NCI-H774 (cell line): ENCODE measurements at regions not wholly inside any gene's neighbourhood (a gene's known extent, or its start where the extent isn't known, plus 50 kb on each side); places are given as distances from the start of the nearest gene placed in this dataset.
"Not testable (repeated sequence)": the region's sequence is repeated elsewhere in the genome, so short reads cannot be mapped to it uniquely, and the experiment has no call there.

Source experiments
- DNase-seq: peaks from one replicate; lab custom pipeline; 2025; lab: John Stamatoyannopoulos, UW

DNA sequence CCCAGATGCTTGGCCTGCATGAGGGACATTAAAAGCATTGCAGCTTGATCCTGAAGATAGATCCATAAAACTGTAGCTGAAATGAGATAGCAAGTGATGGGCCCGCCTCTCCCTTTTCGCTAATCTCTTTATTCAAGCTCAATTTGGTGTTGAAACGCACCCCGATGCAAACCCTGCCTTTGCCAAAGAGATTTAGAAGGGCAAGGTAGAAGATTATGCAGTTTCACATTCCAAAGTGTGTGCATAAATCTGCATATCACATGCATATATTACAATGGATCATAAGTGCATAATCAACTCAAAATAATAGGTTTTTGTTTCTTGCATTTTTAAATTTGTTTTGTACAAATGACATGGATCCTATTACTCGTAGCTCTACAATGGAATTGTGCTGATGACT lies 80.1 kb upstream of the SHANK2 start:
- no peak for DNase-seq

GRCh38 chr11:71332046-71332445 lies 79.7 kb upstream of the SHANK2 start:
- no peak for DNase-seq

- DNase-seq, result no peak
These were observed 79.3 kb upstream of the SHANK2 start for GRCh38 chr11:71331631-71332030.

DNA sequence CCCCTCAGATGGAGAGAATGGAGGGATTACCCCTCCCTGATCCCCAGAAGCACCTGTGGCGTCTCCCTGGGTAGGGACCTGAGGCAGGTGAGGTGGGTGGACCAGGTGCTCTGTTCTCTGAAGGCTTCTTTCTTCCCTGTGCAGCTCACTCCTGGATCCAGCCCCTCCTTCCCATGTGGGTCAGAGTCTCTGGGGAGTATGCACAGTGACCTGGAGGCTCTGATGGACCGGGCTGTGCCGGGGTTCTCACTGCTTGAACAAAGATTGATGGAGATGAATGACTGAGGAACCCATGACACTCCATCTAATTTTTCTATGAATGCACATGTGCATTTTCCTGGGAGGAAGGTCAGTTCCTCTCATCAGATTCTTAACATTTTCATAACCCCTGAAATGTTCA lies 78.6 kb upstream of the SHANK2 start:
- no peak for DNase-seq

- DNase-seq, result no peak
These were observed 78.0 kb upstream of the SHANK2 start for GRCh38 chr11:71330349-71330748.

GRCh38 chr11:71329786-71330185 lies 77.4 kb upstream of the SHANK2 start:
- DNase-seq, result no peak

DNA sequence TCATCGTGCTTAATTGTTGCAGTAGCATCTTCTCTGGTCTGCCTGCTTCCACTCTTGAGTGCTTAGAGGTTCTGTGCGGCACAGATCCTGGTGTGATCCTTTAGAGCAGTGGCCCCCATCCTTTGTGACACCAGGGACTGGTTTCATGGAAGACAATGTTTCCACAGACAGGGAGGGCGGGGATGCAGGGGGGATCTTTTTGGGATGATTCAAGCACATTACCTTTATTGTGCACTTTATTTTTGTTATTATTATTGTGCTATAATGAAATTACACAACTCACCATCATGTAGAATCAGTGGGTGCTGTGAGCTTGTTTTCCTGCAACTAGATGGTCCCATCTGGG lies 76.8 kb upstream of the SHANK2 start:
- no peak for DNase-seq

GRCh38 chr11:71327156-71328085 lies 75.0 kb upstream of the SHANK2 start:
- no peak for DNase-seq

- DNase-seq, result no peak
These were observed 74.1 kb upstream of the SHANK2 start for GRCh38 chr11:71326328-71326940.

DNA sequence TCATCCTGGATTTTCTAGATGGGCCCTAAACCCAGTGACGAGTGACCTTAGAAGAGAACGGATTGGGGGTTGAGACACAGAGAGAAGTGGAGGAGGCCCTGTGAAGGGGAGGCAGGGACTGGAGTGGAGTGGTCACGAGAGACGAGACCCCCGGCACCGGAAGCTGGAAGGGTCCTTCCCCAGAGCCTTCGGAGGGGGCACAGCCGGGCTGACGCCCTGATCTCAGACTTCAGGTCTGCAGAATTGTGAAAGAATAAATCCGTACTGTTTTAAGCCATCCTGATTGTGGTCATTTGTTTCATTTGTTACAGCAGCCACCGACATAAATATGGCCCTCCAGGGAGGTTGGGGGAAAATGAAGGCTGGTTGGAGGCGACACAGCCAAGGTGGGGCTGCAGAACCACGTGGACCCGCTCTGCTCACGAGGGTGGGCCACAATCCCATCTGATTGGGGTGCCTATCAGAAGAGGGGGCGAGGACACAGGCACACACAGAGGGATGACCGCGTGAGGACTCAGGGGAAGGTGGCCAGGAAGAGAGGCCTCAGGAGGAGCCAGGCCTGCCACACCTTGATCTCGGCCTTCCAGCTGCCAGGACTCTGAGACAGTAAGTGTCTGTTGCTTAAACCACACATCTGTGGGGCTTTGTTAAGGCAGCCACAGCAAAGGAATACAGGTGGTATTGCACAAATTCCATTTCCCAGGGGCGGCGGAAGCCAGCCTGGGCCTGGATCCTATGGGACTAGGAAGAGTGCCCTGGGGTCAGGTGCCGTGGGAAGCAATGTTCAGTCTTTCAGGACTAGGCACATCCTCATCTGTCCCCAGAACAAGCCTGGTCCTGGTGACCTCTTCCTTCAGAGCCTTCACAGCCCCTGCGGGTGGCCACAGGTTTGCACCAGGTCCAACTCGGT lies 73.3 kb upstream of the SHANK2 start:
- DNase-seq, result no peak

DNA sequence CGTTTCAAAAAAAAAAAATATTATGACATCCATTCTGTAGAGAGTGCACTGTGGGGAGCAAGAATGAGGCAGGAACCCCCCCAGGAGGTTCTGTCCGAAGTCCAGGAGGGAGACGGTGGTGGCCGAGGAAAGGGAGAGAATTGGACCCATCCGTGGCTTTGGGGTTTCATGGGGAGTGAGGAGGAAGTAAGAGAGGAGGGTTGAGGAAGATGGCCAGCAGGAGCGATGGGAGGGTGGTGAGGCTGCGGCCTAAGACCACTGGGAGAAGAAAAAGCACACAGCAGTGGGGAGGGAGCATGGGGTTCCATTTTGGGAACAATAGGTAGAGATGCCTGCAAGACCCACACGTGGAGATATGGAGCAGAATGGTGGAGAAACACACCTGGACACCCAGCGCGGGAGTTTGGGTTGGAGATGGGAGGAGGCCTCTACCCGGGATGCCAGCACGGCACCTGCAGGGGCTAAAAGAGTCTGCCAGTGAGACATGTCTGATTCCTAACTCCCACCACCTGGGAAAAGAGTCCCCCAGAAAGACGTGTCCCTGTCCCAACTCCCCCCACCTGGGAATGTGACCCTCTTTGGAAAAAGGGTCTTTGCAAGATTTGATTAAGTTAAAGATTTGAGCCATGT lies 72.5 kb upstream of the SHANK2 start:
- no peak for DNase-seq

GRCh38 chr11:71323876-71324526 lies 71.6 kb upstream of the SHANK2 start:
- DNase-seq, result no peak

- DNase-seq, result no peak
These were observed 70.6 kb upstream of the SHANK2 start for GRCh38 chr11:71322861-71323582.

DNA sequence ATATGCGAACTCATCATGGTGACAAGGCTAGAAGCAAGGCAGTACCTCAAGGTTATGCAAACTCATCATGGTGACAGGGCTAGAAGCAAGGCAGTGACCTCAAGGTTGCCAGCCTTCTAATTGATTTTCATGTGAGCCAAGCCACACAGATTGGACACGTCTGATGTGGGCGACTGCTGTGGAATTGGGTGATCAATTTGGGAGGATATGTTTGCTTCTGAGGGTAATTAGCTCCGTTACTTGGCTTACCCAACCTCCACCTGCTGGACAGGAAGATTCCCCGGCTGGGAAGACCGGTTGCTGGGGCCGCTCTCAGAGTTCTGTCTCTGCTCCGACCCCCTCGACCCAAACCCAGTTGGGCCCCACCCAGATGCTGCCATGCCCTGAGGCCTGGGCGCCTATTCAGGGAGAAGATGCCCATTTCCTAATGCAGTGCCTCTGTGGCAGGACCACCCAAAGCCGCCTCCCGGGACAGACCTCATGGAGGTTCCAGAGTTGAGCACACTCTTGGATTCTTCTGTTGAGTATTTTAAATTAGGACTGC lies 69.9 kb upstream of the SHANK2 start:
- no peak for DNase-seq

DNA sequence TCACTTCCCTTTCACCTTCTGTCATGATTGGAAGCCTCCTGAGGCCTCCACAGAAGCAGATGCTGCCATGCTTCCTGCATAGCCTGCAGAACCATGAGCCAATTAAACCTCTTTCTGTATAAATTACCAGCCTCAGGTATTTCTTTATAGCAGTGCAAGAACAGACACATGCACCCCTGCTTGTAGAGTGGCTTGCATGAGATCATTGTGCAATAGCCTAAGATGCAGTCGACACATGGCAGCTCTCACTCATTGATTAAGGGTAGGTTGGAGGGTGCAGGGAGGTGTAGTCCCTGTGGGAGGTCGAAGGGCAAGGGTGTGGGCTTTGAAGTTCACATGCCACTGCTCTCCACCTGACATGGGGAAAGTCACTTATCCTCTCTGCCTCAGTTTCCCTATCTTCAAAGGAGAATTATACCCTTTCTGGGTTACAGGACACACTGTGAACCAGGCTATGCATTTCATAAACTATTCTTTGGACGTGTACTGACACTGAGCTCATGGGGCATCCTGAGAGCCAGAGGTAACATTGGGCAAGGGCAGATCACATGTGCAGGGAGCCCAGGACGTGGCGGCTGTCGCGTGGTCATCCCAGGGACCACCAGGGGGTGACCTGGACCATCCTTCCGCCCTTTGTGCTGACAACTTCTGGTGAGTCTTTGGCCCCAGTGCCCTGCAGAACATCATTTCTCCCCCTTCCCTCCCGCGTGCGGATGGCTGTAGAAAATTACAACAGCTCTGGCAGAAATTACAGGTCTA lies 69.2 kb upstream of the SHANK2 start:
- no peak for DNase-seq

DNA sequence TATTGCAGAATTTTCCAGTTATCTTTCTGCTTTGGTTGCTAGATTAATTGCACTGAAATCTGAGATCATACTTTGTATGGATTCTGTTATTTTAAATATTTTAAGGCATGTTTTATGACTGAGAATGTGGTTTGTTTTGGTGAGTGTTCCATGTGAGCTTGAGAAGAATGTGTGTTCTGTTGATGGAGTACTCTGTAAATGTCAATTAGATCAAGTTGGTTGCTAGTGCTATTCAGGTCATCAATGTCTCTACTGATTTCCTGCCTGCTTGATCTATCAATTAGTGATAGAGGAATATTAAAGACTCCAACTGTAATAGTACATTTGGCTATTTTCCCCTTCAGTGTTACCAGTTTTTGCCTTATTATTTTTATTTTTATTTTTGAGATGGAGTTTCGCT lies 64.3 kb upstream of the SHANK2 start:
- no peak for DNase-seq

GRCh38 chr11:71312616-71313015 lies 60.2 kb upstream of the SHANK2 start:
- DNase-seq, result not testable (repeated sequence)

GRCh38 chr11:71311928-71312510 lies 59.6 kb upstream of the SHANK2 start:
- no peak for DNase-seq

DNA sequence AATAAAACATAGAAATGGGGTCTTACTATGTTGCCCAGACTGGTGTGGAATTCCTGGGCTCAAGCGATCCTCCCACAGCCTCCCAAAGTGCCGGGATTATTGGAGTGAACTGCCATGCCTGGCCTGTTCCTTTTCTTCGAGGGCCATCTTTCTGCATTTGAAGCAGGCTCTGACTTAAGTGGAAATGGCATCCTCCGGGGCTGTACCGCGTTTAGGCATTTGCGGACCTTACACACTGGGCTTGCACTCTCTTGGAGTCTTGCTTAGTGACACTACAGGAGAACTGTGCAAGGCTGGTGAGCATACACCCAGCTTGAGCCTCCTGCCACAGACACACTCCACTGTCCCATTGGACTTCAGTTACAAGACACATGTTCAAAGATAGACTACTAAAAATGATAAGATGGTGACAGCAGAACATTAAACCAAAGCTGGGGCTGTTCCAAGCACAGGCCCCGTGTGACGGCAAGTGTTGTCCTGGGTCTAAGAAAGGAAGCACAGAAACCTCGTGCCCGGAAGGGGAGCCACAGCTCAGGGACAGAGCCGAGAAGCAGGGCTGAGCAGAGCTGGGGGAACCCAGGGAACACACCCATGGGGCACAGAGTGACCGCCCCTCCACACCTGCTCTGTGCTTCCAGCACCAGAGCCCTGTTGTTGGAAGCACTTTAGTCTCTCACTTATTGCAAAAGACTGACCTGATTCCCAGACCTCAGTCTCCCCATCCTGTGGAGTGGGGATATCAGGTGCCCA lies 59.0 kb upstream of the SHANK2 start:
- DNase-seq, result no peak
